IPS-NIHi11 (cell line): ENCODE measurements at regions not wholly inside any gene's neighbourhood (a gene's known extent, or its start where the extent isn't known, plus 50 kb on each side); places are given as distances from the start of the nearest gene placed in this dataset.
"Not testable (repeated sequence)": the region's sequence is repeated elsewhere in the genome, so short reads cannot be mapped to it uniquely, and the experiment has no call there.

ENCODE experiments used
- DNase-seq: peaks from one replicate; pipeline ENCODE4 v3.0.0; 2012; ENCODE audit warnings: mixed read lengths, low spot score

GRCh38 chr5:52165806-52166205 is 621.9 kb upstream of the ITGA1 start:
- not testable (repeated sequence) for DNase-seq

GRCh38 chr5:52173133-52173532 is 614.6 kb upstream of the ITGA1 start:
- DNase-seq: no peak

- no peak for DNase-seq
Measured at GRCh38 chr5:52177193-52177592, 610.5 kb upstream of the ITGA1 start.

GRCh38 chr5:52181403-52181802 is 606.3 kb upstream of the ITGA1 start:
- DNase-seq: no peak

- DNase-seq: no peak
Measured at GRCh38 chr5:52190737-52191136, 597.0 kb upstream of the ITGA1 start.

GRCh38 chr5:52199833-52200232 is 587.9 kb upstream of the ITGA1 start:
- DNase-seq: no peak

GRCh38 chr5:52202256-52202655 is 585.5 kb upstream of the ITGA1 start:
- no peak for DNase-seq

GRCh38 chr5:52204310-52204709 is 583.4 kb upstream of the ITGA1 start:
- DNase-seq: no peak
